Spinal cord (tissue), 9 donors: ENCODE measurements at regions not wholly inside any gene's neighbourhood (a gene's known extent, or its start where the extent isn't known, plus 50 kb on each side); places are given as distances from the start of the nearest gene placed in this dataset.
A peak's percentile ranks its signal among the peaks of the same experiment; 100 is the strongest.

Experiments used
- DNase-seq, 6 donors: peaks; one replicate each; pipeline versions ENCODE4 v3.0.0 to v3.0.0-alpha.2; 2013 to 2015; ENCODE audit warnings: low spot score in 6 of 6, low read depth in 4 of 6
- H3K27ac ChIP-seq: one replicate; pipeline ENCODE4 v1.5.1; 2013; ENCODE audit warnings: low read depth, low read length, control low read depth
- H3K27me3 ChIP-seq: one replicate; pipeline ENCODE4 v1.6.1; 2013; ENCODE audit warnings: low read length; ENCODE audit not compliant: control insufficient read depth, insufficient read depth
- H3K36me3 ChIP-seq: one replicate; pipeline ENCODE4 v1.6.1; 2013; ENCODE audit warnings: low read length; ENCODE audit not compliant: control insufficient read depth, insufficient read depth
- H3K4me1 ChIP-seq: one replicate; pipeline ENCODE4 v1.6.1; 2013; ENCODE audit warnings: low read length; ENCODE audit not compliant: control insufficient read depth, insufficient read depth
- H3K4me3 ChIP-seq: one replicate; pipeline ENCODE4 v1.5.1; 2013; ENCODE audit warnings: low read depth, low read length, control low read depth
- H3K9me3 ChIP-seq: one replicate; pipeline ENCODE4 v1.6.1; 2013; ENCODE audit warnings: low read length; ENCODE audit not compliant: control insufficient read depth, insufficient read depth
- WGBS: methylation state at CpG from one replicate; pipeline ENCODE4 v1.1.5; 2013; ENCODE audit warnings: missing lambda C conversion rate; ENCODE audit not compliant: insufficient coverage; 5-methylcytosine and 5-hydroxymethylcytosine counted together
- donor health status: healthy.

DNA sequence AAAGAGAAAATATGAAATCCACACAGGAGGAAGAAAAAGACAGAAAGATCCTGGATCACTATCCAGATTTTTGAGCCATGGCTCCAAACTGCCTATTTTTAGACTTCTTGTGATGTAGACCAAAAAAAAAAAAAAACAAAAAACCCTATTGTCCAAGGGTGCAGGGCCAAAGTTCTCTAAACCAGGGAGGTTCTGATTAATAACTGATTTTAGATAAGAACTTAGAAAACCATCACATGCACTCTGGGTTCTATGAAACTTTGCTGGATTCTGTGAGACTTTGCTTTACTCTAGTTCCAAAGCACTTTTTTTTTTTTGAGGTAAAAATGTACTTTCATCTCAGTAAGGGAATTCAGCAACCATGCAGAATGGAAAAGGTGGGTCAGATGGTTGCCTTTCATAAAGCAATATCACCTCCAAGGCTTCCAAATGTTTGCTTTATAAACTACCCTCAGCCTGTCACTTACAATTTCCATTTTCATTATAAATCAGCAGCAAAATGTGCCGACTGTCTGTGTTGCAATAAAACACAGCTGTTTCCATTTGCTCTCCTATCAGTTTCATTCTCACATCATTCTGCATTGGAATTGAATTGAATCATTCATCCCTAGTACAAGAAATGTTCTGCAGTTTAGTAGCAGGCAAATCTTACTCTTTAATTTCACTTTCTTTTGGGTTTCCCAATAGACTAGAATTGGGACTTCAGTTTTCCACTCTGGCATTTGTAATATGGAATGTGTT, 1584.3 kb upstream of the RAG2 start:
- no peaks in the 10 kb centered on the region for H3K9me3 ChIP-seq
- no peaks in the 10 kb centered on the region for H3K27me3 ChIP-seq
- 38% methylated on average over 1 of the region's 1 CpG for WGBS
- no peak overlapping the region for H3K4me3 ChIP-seq
- H3K27ac ChIP-seq, result no peak overlapping the region
- no peaks in the 10 kb centered on the region for H3K36me3 ChIP-seq
- peak in 2 of 6 donors; percentile 56 to 67 for DNase-seq
- H3K4me1 ChIP-seq, result no peaks in the 10 kb centered on the region

GRCh38 chr11:38176686-38177322, 1578.8 kb upstream of the RAG2 start:
- Histone ChIP-seq H3K4me1 (no peaks in the 10 kb centered on the region), H3K4me3 (no peak overlapping the region), H3K36me3 (no peaks in the 10 kb centered on the region), H3K27me3 (no peaks in the 10 kb centered on the region), H3K9me3 (no peaks in the 10 kb centered on the region), H3K27ac (no peak overlapping the region)
- WGBS, result 99% methylated on average over 8 of the region's 12 CpGs
- no peak for DNase-seq

- no peaks in the 10 kb centered on the region for H3K9me3 ChIP-seq
- no peaks in the 10 kb centered on the region for H3K36me3 ChIP-seq
- H3K27me3 ChIP-seq, result no peaks in the 10 kb centered on the region
- no peak overlapping the region for H3K27ac ChIP-seq
- no peak overlapping the region for H3K4me3 ChIP-seq
- 63% methylated on average over 3 of the region's 8 CpGs for WGBS
- H3K4me1 ChIP-seq, result no peaks in the 10 kb centered on the region
- no peak for DNase-seq
These were observed 1575.6 kb upstream of the RAG2 start for GRCh38 chr11:38173676-38174075.

DNA sequence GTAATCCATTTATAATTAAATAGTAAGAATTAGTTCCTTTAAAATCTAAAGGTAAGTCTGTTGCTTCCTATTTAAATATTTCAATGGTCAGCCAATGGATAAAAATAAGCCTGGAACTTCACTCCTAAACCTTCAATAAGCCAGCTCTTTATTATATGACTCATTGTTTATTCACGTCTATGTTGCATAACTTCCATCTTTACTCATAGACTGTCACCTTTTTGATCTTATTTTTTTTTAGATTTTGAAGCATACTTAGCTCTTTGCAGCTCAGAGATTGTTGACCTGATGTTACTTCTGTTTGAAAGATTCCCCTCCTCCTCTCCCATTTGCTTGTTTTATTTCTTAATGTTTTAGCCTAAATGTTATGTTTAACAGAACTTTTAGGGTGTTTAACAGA, 1571.2 kb upstream of the RAG2 start:
- WGBS, result no CpG with 5 or more reads among the region's 1 CpG
- Histone ChIP-seq H3K4me1 (no peaks in the 10 kb centered on the region), H3K4me3 (no peak overlapping the region), H3K27me3 (no peaks in the 10 kb centered on the region), H3K36me3 (no peaks in the 10 kb centered on the region), H3K9me3 (no peaks in the 10 kb centered on the region), H3K27ac (no peak overlapping the region)
- DNase-seq, result no peak

- DNase-seq, result no peak
- H3K27ac ChIP-seq, result no peak overlapping the region
- no peaks in the 10 kb centered on the region for H3K9me3 ChIP-seq
- no peaks in the 10 kb centered on the region for H3K36me3 ChIP-seq
- no peak overlapping the region for H3K4me3 ChIP-seq
- H3K4me1 ChIP-seq, result no peaks in the 10 kb centered on the region
- H3K27me3 ChIP-seq, result no peaks in the 10 kb centered on the region
These were observed 1565.5 kb upstream of the RAG2 start for GRCh38 chr11:38163526-38163925.

GRCh38 chr11:38160433-38160832, 1562.4 kb upstream of the RAG2 start:
- H3K27me3 ChIP-seq, result no peaks in the 10 kb centered on the region

GRCh38 chr11:38159038-38159437, 1561.0 kb upstream of the RAG2 start:
- WGBS, result no CpG with 5 or more reads among the region's 2 CpGs
- no peaks in the 10 kb centered on the region for H3K9me3 ChIP-seq
- no peaks in the 10 kb centered on the region for H3K36me3 ChIP-seq

More at GRCh38 chr11:38160433-38160832, 1562.4 kb upstream of the RAG2 start:
- Histone ChIP-seq H3K27ac (no peak overlapping the region), H3K4me1 (no peaks in the 10 kb centered on the region), H3K36me3 (no peaks in the 10 kb centered on the region), H3K9me3 (no peaks in the 10 kb centered on the region), H3K4me3 (no peak overlapping the region)
- DNase-seq, result no peak

GRCh38 chr11:38156495-38157146, 1558.6 kb upstream of the RAG2 start:
- Histone ChIP-seq H3K4me3 (no peak overlapping the region), H3K9me3 (no peaks in the 10 kb centered on the region), H3K27ac (no peak overlapping the region), H3K27me3 (no peaks in the 10 kb centered on the region), H3K36me3 (no peaks in the 10 kb centered on the region), H3K4me1 (no peaks in the 10 kb centered on the region)
- DNase-seq, result no peak
- no CpG with 5 or more reads among the region's 5 CpGs for WGBS

More at GRCh38 chr11:38159038-38159437, 1561.0 kb upstream of the RAG2 start:
- Histone ChIP-seq H3K27me3 (no peaks in the 10 kb centered on the region), H3K4me3 (no peak overlapping the region), H3K27ac (no peak overlapping the region), H3K4me1 (no peaks in the 10 kb centered on the region)
- no peak for DNase-seq

GRCh38 chr11:38155856-38156255, 1557.8 kb upstream of the RAG2 start:
- no peak for DNase-seq
- no CpG with 5 or more reads among the region's 1 CpG for WGBS
- Histone ChIP-seq H3K4me1 (no peaks in the 10 kb centered on the region), H3K4me3 (no peak overlapping the region), H3K9me3 (no peaks in the 10 kb centered on the region), H3K27ac (no peak overlapping the region), H3K27me3 (no peaks in the 10 kb centered on the region), H3K36me3 (no peaks in the 10 kb centered on the region)

DNA sequence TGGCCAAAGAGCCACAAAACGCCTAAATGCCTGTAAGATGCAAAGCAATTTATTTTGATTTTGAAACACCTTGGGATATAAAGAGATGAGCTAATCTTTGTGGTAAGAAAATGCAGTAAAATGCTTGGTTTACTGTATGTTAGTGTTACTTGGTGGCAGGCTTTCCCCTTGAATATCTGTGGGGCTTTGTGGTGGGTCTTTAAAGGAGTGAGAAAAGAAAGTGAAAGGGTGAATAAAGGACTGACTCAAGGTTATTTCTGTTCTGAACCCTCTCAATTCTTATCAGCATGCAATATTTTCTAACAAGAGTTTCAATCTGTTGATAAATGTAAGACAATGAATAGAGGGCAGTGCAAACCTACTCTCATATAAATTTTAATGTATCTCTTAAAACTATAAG, 1555.9 kb upstream of the RAG2 start:
- Histone ChIP-seq H3K4me3 (no peak overlapping the region), H3K27me3 (no peaks in the 10 kb centered on the region), H3K27ac (no peak overlapping the region), H3K36me3 (no peaks in the 10 kb centered on the region), H3K4me1 (no peaks in the 10 kb centered on the region), H3K9me3 (no peaks in the 10 kb centered on the region)
- WGBS, result 83% methylated on average over 1 of the region's 1 CpG
- no peak for DNase-seq
